Loucy (cell line): ENCODE measurements at regions not wholly inside any gene's neighbourhood (a gene's known extent, or its start where the extent isn't known, plus 50 kb on each side); places are given as distances from the start of the nearest gene placed in this dataset.

ENCODE experiments used
- CTCF ChIP-seq: fragments of 200-600 bp; sonication (generic); conservative IDR thresholded peaks from 2 replicates; pipeline ENCODE4 v1.5.1; 2014; ENCODE audit warnings: mild to moderate bottlenecking, antibody characterized with exemption, low read length
- EZH2phosphoT487 ChIP-seq: fragments of 200-600 bp; IDR thresholded peaks from 2 replicates; pipeline ENCODE4 v1.6.1; 2018; ENCODE audit warnings: antibody characterized with exemption, mild to moderate bottlenecking, moderate library complexity, borderline replicate concordance

GRCh38 chr16:65697521-65697920, 575.7 kb upstream of the CDH11 start:
- TF ChIP-seq CTCF: no peak
- no peak for TF ChIP-seq EZH2phosphoT487
